ENCODE measurements at regions not wholly inside any gene's neighbourhood (a gene's known extent, or its start where the extent isn't known, plus 50 kb on each side); places are given as distances from the start of the nearest gene placed in this dataset.

GRCh38 chr15:39053480-39053879 lies 488.9 kb upstream of the RASGRP1 start:
- ATAC-seq, result no peak
- no peak overlapping the region for H3K27ac ChIP-seq (ENCODE audit: low read length)
- CTCF ChIA-PET, result no interaction called here
- intact Hi-C loops (cut with micrococcal nuclease; ENCODE audit: unreplicated experiment), result no loop called here
- no peaks in the 10 kb centered on the region for H3K36me3 ChIP-seq (ENCODE audit: control insufficient read depth, insufficient read depth, low read length)
- no peak for TF ChIP-seq SIN3A (IDR thresholded peaks at IDR 0.05; ENCODE audit: borderline replicate concordance, insufficient read depth, low read depth, low read length)
- no peak for TF ChIP-seq POLR2AphosphoS5 (IDR thresholded peaks at IDR 0.05; ENCODE audit: low read depth, low read length)
- TF ChIP-seq CTCF (IDR thresholded peaks at IDR 0.05), result no peak
- TF ChIP-seq REST (IDR thresholded peaks at IDR 0.05; ENCODE audit: insufficient read depth in 1 of 2, low read depth in 2 of 2, low read length in 1 of 2), result no peak
- TF ChIP-seq TCF7L2 (IDR thresholded peaks at IDR 0.05; ENCODE audit: low read depth, low read length), result no peak
- in situ Hi-C loops (cut with HindIII; ENCODE audit: low pct_unique_long_range_greater_than_20kb, low sequenced_read_pairs), result no loop called here
- no TSS peak for BruUV-seq (replicated peaks)
- peaks cover 17% of the 10 kb centered on the region; the same call in 1 of the 2 replicates for H3K9me3 ChIP-seq (ENCODE audit: control insufficient read depth, insufficient read depth, low read depth, low read length)
- POLR2A ChIA-PET, result no interaction called here
- H3K4me1 ChIP-seq (ENCODE audit: control insufficient read depth, insufficient read depth, low read length), result no peaks in the 10 kb centered on the region
- DNase-seq (ENCODE audit: low read depth, low spot score), result no peak
- H3K27me3 ChIP-seq (ENCODE audit: control insufficient read depth, insufficient read depth, low read length), result no peaks in the 10 kb centered on the region
- H3K4me3 ChIP-seq (ENCODE audit: low read depth in 2 of 2, low read length in 2 of 2), result no peak overlapping the region

GRCh38 chr15:39054128-39054732 lies 489.6 kb upstream of the RASGRP1 start:
- CTCF ChIA-PET, result no interaction called here
- Histone ChIP-seq H3K9me3 (ENCODE audit: control insufficient read depth, insufficient read depth, low read depth, low read length) (peaks cover 9% of the 10 kb centered on the region; the same call in 1 of the 2 replicates), H3K36me3 (ENCODE audit: control insufficient read depth, insufficient read depth, low read length) (no peaks in the 10 kb centered on the region), H3K27ac (ENCODE audit: low read length) (no peak overlapping the region), H3K4me3 (ENCODE audit: low read depth in 2 of 2, low read length in 2 of 2) (no peak overlapping the region), H3K4me1 (ENCODE audit: control insufficient read depth, insufficient read depth, low read length) (no peaks in the 10 kb centered on the region), H3K27me3 (ENCODE audit: control insufficient read depth, insufficient read depth, low read length) (no peaks in the 10 kb centered on the region)
- no peak for DNase-seq (ENCODE audit: low read depth, low spot score)
- no peak for ATAC-seq
- in situ Hi-C loops (cut with HindIII; ENCODE audit: low pct_unique_long_range_greater_than_20kb, low sequenced_read_pairs) (no loop called here), intact Hi-C loops (cut with micrococcal nuclease; ENCODE audit: unreplicated experiment) (no loop called here)
- TF ChIP-seq POLR2AphosphoS5 (IDR thresholded peaks at IDR 0.05; ENCODE audit: low read depth, low read length), result no peak
- TF ChIP-seq SIN3A (IDR thresholded peaks at IDR 0.05; ENCODE audit: borderline replicate concordance, insufficient read depth, low read depth, low read length), result no peak
- TF ChIP-seq TCF7L2 (IDR thresholded peaks at IDR 0.05; ENCODE audit: low read depth, low read length), result peak; percentile 59; the same call in 1 of the 2 replicates
- no peak for TF ChIP-seq REST (IDR thresholded peaks at IDR 0.05; ENCODE audit: insufficient read depth in 1 of 2, low read depth in 2 of 2, low read length in 1 of 2)
- POLR2A ChIA-PET, result no interaction called here
- no TSS peak for BruUV-seq (replicated peaks)

Measured in Panc1 (cell line).